ENCODE measurements at regions not wholly inside any gene's neighbourhood (a gene's known extent, or its start where the extent isn't known, plus 50 kb on each side); places are given as distances from the start of the nearest gene placed in this dataset.

DNA sequence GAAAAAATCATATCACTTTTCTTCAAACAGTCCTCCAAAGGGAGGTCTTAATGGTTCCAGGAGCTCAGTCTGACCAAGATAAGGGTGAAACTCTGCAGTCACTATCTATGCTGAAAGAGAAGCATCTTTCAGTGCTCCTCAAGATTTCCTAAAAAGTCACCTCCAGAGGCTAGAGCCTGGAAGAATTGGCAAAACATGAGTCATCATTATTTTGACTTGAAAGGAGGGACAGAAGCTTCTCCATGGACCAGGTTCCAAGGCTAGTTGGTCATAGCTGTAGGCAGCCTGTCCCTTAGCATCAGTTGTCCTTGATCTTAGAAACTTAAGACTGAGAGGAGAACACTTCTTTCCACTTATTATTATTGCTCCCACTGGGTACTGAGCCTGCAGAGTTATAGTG is 219.0 kb upstream of the ASIC2 start:
- no peak overlapping the region for H3K4me3 ChIP-seq (replicated peaks in 1 of 3; ENCODE audit: insufficient read depth in 1 of 3, low read depth in 2 of 3, low read length in 3 of 3)
- POLR2A ChIA-PET: no interaction called here
- in situ Hi-C loops (cut with HindIII; ENCODE audit: extremely low pct_ligation_motif_present, low pct_unique_long_range_greater_than_20kb): loop anchor here (25.0 kb wide), 1 partner anchor 475 kb away; no protein-coding TSS in a partner anchor
- H3K27me3 ChIP-seq (ENCODE audit: control insufficient read depth in 1 of 2, insufficient read depth in 2 of 2, low read length in 2 of 2): no peaks in the 10 kb centered on the region
- TF ChIP-seq FOXA1 (IDR thresholded peaks at IDR 0.05) (no peak), FOXA1 (CRISPR knock-in tag; IDR thresholded peaks at IDR 0.05) (no peak), NFE2L2 (IDR thresholded peaks at IDR 0.05; ENCODE audit: low read length) (peak; percentile 30; the same call in 1 of the 2 replicates), FOXJ3 (CRISPR knock-in tag; IDR thresholded peaks at IDR 0.05; ENCODE audit: borderline replicate concordance) (no peak), ZKSCAN1 (IDR thresholded peaks at IDR 0.05; ENCODE audit: low read length) (no peak), MAFF (IDR thresholded peaks at IDR 0.05; ENCODE audit: low read depth, low read length) (0 out of 2 replicates have a peak, but pooled peaks have one; percentile 28), MAFK (conservative IDR thresholded peaks at IDR 0.05 in 1 of 2, IDR thresholded peaks at IDR 0.05 in 1 of 2; ENCODE audit: low read length in 2 of 2) (peak; percentile 51 to 60), IKZF4 (CRISPR knock-in tag; IDR thresholded peaks at IDR 0.05; ENCODE audit: borderline replicate concordance, low read depth, not compliant biosample characterization) (no peak), ZNF17 (CRISPR knock-in tag; IDR thresholded peaks at IDR 0.05) (no peak), HOXA7 (CRISPR knock-in tag; IDR thresholded peaks at IDR 0.05) (no peak), JARID2 (CRISPR knock-in tag; IDR thresholded peaks at IDR 0.05; ENCODE audit: insufficient replicate concordance) (no peak), CEBPB (IDR thresholded peaks at IDR 0.05; ENCODE audit: borderline replicate concordance, low read depth, low read length) (no peak), XRCC5 (optimal IDR thresholded peaks at IDR 0.05; ENCODE audit: low read length) (no peak), ZBTB38 (CRISPR knock-in tag; IDR thresholded peaks at IDR 0.05) (no peak), RFX1 (IDR thresholded peaks at IDR 0.05) (no peak)
- TF ChIP-seq, protein P1, sequence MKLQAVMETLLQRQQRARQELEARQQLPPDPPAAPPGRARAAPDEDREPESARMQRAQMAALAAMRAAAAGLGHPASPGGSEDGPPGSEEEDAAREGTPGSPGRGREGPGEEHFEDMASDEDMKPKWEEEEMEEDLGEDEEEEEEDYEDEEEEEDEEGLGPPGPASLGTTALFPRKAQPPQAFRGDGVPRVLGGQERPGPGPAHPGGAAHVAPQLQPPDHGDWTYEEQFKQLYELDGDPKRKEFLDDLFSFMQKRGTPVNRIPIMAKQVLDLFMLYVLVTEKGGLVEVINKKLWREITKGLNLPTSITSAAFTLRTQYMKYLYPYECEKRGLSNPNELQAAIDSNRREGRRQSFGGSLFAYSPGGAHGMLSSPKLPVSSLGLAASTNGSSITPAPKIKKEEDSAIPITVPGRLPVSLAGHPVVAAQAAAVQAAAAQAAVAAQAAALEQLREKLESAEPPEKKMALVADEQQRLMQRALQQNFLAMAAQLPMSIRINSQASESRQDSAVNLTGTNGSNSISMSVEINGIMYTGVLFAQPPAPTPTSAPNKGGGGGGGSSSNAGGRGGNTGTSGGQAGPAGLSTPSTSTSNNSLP (IDR thresholded peaks at IDR 0.05; ENCODE audit: low read depth, low read length): no peak
- TF ChIP-seq, protein P2, sequence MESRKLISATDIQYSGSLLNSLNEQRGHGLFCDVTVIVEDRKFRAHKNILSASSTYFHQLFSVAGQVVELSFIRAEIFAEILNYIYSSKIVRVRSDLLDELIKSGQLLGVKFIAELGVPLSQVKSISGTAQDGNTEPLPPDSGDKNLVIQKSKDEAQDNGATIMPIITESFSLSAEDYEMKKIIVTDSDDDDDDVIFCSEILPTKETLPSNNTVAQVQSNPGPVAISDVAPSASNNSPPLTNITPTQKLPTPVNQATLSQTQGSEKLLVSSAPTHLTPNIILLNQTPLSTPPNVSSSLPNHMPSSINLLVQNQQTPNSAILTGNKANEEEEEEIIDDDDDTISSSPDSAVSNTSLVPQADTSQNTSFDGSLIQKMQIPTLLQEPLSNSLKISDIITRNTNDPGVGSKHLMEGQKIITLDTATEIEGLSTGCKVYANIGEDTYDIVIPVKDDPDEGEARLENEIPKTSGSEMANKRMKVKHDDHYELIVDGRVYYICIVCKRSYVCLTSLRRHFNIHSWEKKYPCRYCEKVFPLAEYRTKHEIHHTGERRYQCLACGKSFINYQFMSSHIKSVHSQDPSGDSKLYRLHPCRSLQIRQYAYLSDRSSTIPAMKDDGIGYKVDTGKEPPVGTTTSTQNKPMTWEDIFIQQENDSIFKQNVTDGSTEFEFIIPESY (CRISPR knock-in tag; IDR thresholded peaks at IDR 0.05): no peak
- H3K9ac ChIP-seq (ENCODE audit: insufficient read depth, low read depth, low read length): no peak overlapping the region
- no peaks in the 10 kb centered on the region for H3K79me2 ChIP-seq (ENCODE audit: insufficient read depth, low read length)
- no peak overlapping the region for H2AFZ ChIP-seq (ENCODE audit: low read length)
- no TSS peak for BruUV-seq (replicated peaks)
- CTCF ChIA-PET (ENCODE audit: low intra/inter-chr PET ratio, low total read pairs): no interaction called here
- H3K9me3 ChIP-seq (ENCODE audit: low read length): no peaks in the 10 kb centered on the region
- DNase-seq (ENCODE audit: low spot score): no peak
- H3K4me2 ChIP-seq (ENCODE audit: low read depth, low read length): no peak overlapping the region
- no peaks in the 10 kb centered on the region for H4K20me1 ChIP-seq (ENCODE audit: insufficient read depth, low read length)
- H3K27ac ChIP-seq (ENCODE audit: extremely low read length, insufficient read depth, low read length): no peak overlapping the region
- no peak for ATAC-seq
- 0 out of 2 replicates have a peak, but pooled peaks cover 8% of the 10 kb centered on the region for H3K4me1 ChIP-seq (ENCODE audit: insufficient read depth, low read length)
- intact Hi-C loops (cut with micrococcal nuclease; ENCODE audit: unreplicated experiment): no loop called here
- H3K36me3 ChIP-seq (replicated peaks in 1 of 2; ENCODE audit: control insufficient read depth in 1 of 2, insufficient read depth in 2 of 2, low read length in 2 of 2): no peaks in the 10 kb centered on the region
- no peak for FAIRE-seq

Measured in HepG2 (cell line).